DOHH2 (cell line): ENCODE measurements at regions not wholly inside any gene's neighbourhood (a gene's known extent, or its start where the extent isn't known, plus 50 kb on each side); places are given as distances from the start of the nearest gene placed in this dataset.

Experiments used
- H3F3A ChIP-seq: fragments of 200-600 bp; sonication (generic), shearing (Covaris generic); 2 replicates; pipeline ENCODE4 v1.6.0; 2016; ENCODE audit warnings: antibody characterized with exemption, mild to moderate bottlenecking; ENCODE audit not compliant: control insufficient read depth, insufficient read depth
- H3K27ac ChIP-seq: fragments of 200-600 bp; sonication (generic); 2 replicates; pipeline ENCODE4 v1.5.1; 2014; ENCODE audit warnings: low read depth, mild to moderate bottlenecking, low read length, moderate library complexity
- H3K27me3 ChIP-seq: fragments of 200-600 bp; sonication (generic); 2 replicates; pipeline ENCODE4 v1.6.1; 2014; ENCODE audit warnings: mild to moderate bottlenecking, low read length, mixed read lengths; ENCODE audit not compliant: control insufficient read depth
- H3K36me3 ChIP-seq: fragments of 200-600 bp; sonication (generic); 2 replicates; pipeline ENCODE4 v1.6.1; 2014; ENCODE audit warnings: mild to moderate bottlenecking, low read length, moderate library complexity, mixed read lengths; ENCODE audit not compliant: control insufficient read depth
- H3K4me1 ChIP-seq: fragments of 200-600 bp; sonication (generic); 2 replicates; pipeline ENCODE4 v1.6.1; 2014; ENCODE audit warnings: mild to moderate bottlenecking, low read length, mixed read lengths; ENCODE audit not compliant: control insufficient read depth
- H3K4me2 ChIP-seq: fragments of 200-600 bp; sonication (generic); 2 replicates; pipeline ENCODE4 v1.6.0; 2014; ENCODE audit warnings: mild to moderate bottlenecking, low read length, moderate library complexity
- H3K4me3 ChIP-seq: fragments of 200-600 bp; sonication (generic); 2 replicates; pipeline ENCODE4 v1.5.1; 2014; ENCODE audit warnings: mild to moderate bottlenecking, low read length, mixed read lengths
- H3K79me2 ChIP-seq: fragments of 200-600 bp; sonication (generic); 2 replicates; pipeline ENCODE4 v1.6.1; 2014; ENCODE audit warnings: mild to moderate bottlenecking, low read length, mixed read lengths; ENCODE audit not compliant: control insufficient read depth
- H3K9me2 ChIP-seq: fragments of 200-600 bp; sonication (generic); replicated peaks from 2 replicates; pipeline ENCODE4 v1.6.1; 2014; ENCODE audit warnings: mild to moderate bottlenecking, low read length, mixed read lengths; ENCODE audit not compliant: control insufficient read depth
- H3K9me3 ChIP-seq: fragments of 200-600 bp; sonication (generic); 2 replicates; pipeline ENCODE4 v1.6.1; 2014; ENCODE audit warnings: antibody characterized with exemption, low read length, mixed read lengths; ENCODE audit not compliant: control insufficient read depth, insufficient read depth
- H4K20me1 ChIP-seq: fragments of 200-600 bp; sonication (generic); 2 replicates; pipeline ENCODE4 v1.6.0; 2014; ENCODE audit warnings: low read depth, mild to moderate bottlenecking, antibody characterized with exemption, low read length, moderate library complexity; ENCODE audit not compliant: control insufficient read depth, insufficient read depth
- CTCF ChIP-seq: fragments of 200-600 bp; sonication (generic); IDR thresholded peaks from one replicate; pipeline ENCODE4 v1.5.1; 2014; ENCODE audit warnings: antibody characterized with exemption, mild to moderate bottlenecking, low read depth, low read length; ENCODE audit not compliant: poor library complexity, severe bottlenecking
- EZH2phosphoT487 ChIP-seq: fragments of 200-600 bp; sonication (generic); IDR thresholded peaks from 2 replicates; pipeline ENCODE4 v1.6.1; 2017; ENCODE audit warnings: borderline replicate concordance, mild to moderate bottlenecking, antibody characterized with exemption, low read length, moderate library complexity, mixed read lengths

- no peaks in the 10 kb centered on the region for H3F3A ChIP-seq
- no peak overlapping the region for H3K4me3 ChIP-seq
- H3K9me2 ChIP-seq = no peaks in the 10 kb centered on the region
- H3K4me2 ChIP-seq = no peak overlapping the region
- H4K20me1 ChIP-seq = no peaks in the 10 kb centered on the region
- no peaks in the 10 kb centered on the region for H3K36me3 ChIP-seq
- H3K27me3 ChIP-seq = no peaks in the 10 kb centered on the region
- no peak overlapping the region for H3K27ac ChIP-seq
- H3K4me1 ChIP-seq = no peaks in the 10 kb centered on the region
- no peak for TF ChIP-seq EZH2phosphoT487
- TF ChIP-seq CTCF = no peak
- no peaks in the 10 kb centered on the region for H3K79me2 ChIP-seq
- H3K9me3 ChIP-seq = no peaks in the 10 kb centered on the region
Observed at GRCh38 chr6:140844167-140844566, 1288.6 kb upstream of the GJE1 start.

GRCh38 chr6:140833408-140833807, 1299.3 kb upstream of the GJE1 start:
- Histone ChIP-seq H3K27me3 (no peaks in the 10 kb centered on the region), H3K9me3 (no peaks in the 10 kb centered on the region), H3K4me1 (no peaks in the 10 kb centered on the region), H3K79me2 (no peaks in the 10 kb centered on the region), H3F3A (no peaks in the 10 kb centered on the region), H4K20me1 (no peaks in the 10 kb centered on the region), H3K4me2 (no peak overlapping the region), H3K4me3 (no peak overlapping the region), H3K36me3 (no peaks in the 10 kb centered on the region), H3K27ac (no peak overlapping the region), H3K9me2 (no peaks in the 10 kb centered on the region)
- no peak for TF ChIP-seq EZH2phosphoT487
- no peak for TF ChIP-seq CTCF

- Histone ChIP-seq H3K9me3 (no peaks in the 10 kb centered on the region), H3K4me3 (no peak overlapping the region)
Observed at GRCh38 chr6:140830666-140831065, 1302.1 kb upstream of the GJE1 start.

More at GRCh38 chr6:140830666-140831065, 1302.1 kb upstream of the GJE1 start:
- no peak for TF ChIP-seq CTCF
- no peak for TF ChIP-seq EZH2phosphoT487
- no peaks in the 10 kb centered on the region for H3K4me1 ChIP-seq
- H3K9me2 ChIP-seq = no peaks in the 10 kb centered on the region
- H3K27me3 ChIP-seq = no peaks in the 10 kb centered on the region
- no peaks in the 10 kb centered on the region for H3F3A ChIP-seq
- H4K20me1 ChIP-seq = no peaks in the 10 kb centered on the region
- H3K4me2 ChIP-seq = no peak overlapping the region
- no peaks in the 10 kb centered on the region for H3K36me3 ChIP-seq
- no peaks in the 10 kb centered on the region for H3K79me2 ChIP-seq
- no peak overlapping the region for H3K27ac ChIP-seq
